ENCODE measurements at regions not wholly inside any gene's neighbourhood (a gene's known extent, or its start where the extent isn't known, plus 50 kb on each side); places are given as distances from the start of the nearest gene placed in this dataset.

GRCh38 chr6:44527181-44527580, 139.7 kb downstream of the CDC5L start:
- TF ChIP-seq, protein P1, sequence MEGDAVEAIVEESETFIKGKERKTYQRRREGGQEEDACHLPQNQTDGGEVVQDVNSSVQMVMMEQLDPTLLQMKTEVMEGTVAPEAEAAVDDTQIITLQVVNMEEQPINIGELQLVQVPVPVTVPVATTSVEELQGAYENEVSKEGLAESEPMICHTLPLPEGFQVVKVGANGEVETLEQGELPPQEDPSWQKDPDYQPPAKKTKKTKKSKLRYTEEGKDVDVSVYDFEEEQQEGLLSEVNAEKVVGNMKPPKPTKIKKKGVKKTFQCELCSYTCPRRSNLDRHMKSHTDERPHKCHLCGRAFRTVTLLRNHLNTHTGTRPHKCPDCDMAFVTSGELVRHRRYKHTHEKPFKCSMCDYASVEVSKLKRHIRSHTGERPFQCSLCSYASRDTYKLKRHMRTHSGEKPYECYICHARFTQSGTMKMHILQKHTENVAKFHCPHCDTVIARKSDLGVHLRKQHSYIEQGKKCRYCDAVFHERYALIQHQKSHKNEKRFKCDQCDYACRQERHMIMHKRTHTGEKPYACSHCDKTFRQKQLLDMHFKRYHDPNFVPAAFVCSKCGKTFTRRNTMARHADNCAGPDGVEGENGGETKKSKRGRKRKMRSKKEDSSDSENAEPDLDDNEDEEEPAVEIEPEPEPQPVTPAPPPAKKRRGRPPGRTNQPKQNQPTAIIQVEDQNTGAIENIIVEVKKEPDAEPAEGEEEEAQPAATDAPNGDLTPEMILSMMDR (IDR thresholded peaks at IDR 0.05; ENCODE audit: insufficient read depth, low read length) = no peak
- DNase-seq (ENCODE audit: low read depth) = no peak
- H3K4me3 ChIP-seq (ENCODE audit: low read depth, low read length) = no peak overlapping the region

GRCh38 chr6:44527583-44528369, 140.3 kb downstream of the CDC5L start:
- no peak for DNase-seq (ENCODE audit: low read depth)
- no peak overlapping the region for H3K4me3 ChIP-seq (ENCODE audit: low read depth, low read length)
- TF ChIP-seq, protein P1 (IDR thresholded peaks at IDR 0.05; ENCODE audit: insufficient read depth, low read length) = no peak

DNA sequence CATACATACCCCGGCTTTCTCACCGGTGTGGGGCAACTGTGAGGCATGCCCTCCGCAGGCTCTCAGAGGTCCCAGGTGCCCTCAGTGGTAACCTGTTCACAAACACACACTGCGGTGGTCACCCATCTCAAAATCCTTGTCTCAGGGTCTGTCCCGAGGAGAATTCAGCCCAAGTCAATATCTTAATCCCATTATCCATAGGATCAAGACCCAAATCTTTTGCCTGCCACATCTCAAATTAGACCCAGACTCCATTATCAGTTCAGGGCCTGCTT, 140.8 kb downstream of the CDC5L start:
- no peak for DNase-seq (ENCODE audit: low read depth)
- TF ChIP-seq, protein P1 (IDR thresholded peaks at IDR 0.05; ENCODE audit: insufficient read depth, low read length) = no peak
- no peak overlapping the region for H3K4me3 ChIP-seq (ENCODE audit: low read depth, low read length)

- TF ChIP-seq, protein P1 (IDR thresholded peaks at IDR 0.05; ENCODE audit: insufficient read depth, low read length) = no peak
- no peak overlapping the region for H3K4me3 ChIP-seq (ENCODE audit: low read depth, low read length)
- no peak for DNase-seq (ENCODE audit: low read depth)
Observed at GRCh38 chr6:44528716-44529115, 141.2 kb downstream of the CDC5L start.

- DNase-seq (ENCODE audit: low read depth) = no peak
Observed at GRCh38 chr6:44529146-44529905, 141.8 kb downstream of the CDC5L start.

DNA sequence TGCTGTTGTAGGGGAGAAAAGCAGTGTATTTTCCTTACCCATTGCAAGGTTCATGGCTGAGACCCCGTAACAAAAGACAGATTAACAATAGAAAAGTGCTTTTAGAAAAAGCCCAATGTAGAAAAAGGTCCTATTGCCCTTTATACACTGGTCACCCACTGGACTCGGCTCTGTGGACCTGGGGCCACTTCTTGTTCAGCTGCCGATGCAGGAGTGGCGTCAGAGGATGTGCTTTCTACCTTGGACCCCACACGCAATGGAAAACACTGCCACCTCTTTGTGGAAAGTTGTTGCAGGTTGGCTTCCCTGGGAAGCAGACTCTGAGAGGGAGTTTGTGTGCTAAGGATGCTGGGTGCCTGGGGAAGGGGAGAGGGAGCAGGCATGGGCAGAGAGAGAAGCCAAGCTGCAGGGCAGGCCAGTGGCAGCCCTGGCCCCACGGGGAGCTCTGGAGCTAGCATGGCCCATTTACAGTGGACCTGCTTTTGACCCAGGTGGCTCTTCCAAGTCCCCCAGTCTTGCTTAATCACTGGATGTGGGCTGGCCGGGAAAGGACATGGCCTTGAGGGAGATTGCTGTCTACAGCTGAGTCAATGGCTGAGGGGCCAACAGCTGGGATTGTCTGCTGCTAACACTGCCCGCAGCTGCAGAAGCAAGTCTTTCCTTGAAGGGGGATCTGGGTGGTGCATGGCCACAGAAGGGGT, 142.9 kb downstream of the CDC5L start:
- DNase-seq (ENCODE audit: low read depth) = no peak
- TF ChIP-seq, protein P1 (IDR thresholded peaks at IDR 0.05; ENCODE audit: insufficient read depth, low read length) = no peak
- H3K4me3 ChIP-seq (ENCODE audit: low read depth, low read length) = no peak overlapping the region

More at GRCh38 chr6:44529146-44529905, 141.8 kb downstream of the CDC5L start:
- H3K4me3 ChIP-seq (ENCODE audit: low read depth, low read length) = no peak overlapping the region
- TF ChIP-seq, protein P1 (IDR thresholded peaks at IDR 0.05; ENCODE audit: insufficient read depth, low read length) = no peak
